ENCODE measurements at regions not wholly inside any gene's neighbourhood (a gene's known extent, or its start where the extent isn't known, plus 50 kb on each side); places are given as distances from the start of the nearest gene placed in this dataset.

DNA sequence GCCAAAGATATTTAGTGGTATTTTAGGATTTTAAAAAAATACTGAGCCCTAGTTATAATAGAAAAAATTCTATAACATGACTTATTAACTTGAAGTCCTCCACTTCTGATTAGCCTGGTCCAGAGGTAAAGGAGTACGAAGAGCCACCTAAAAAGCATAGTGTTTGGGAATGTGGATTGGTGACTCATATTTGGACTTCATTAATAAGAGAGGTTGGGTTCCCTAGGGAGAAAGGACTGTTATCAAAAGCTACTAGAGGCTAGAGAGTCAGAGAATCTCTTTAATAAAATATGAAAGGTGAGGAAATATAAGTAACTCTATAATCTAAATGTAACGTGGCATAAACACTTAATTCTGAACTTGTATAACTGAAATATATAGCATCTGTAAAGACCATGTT lies 180.7 kb upstream of the TARS1 start:
- no peak for DNase-seq

DNA sequence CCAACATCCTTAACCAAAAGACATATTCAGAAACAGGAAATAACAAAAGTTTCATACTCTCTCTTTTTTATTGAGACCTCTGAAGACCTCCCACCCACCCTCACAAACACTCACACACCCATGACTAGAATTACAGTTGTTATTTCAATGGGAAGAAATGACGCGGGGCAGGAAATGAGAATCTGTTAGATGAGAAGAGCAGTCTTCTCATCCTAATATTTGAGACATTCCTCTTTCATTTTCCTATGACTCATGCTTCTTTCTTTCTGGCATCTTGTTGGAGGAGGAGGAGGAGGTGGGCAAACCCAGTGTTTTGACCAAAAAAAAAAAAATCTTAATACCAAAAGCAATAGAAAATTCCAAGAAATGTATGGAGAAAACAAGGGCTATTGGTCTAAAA lies 179.5 kb upstream of the TARS1 start:
- DNase-seq, result no peak

DNA sequence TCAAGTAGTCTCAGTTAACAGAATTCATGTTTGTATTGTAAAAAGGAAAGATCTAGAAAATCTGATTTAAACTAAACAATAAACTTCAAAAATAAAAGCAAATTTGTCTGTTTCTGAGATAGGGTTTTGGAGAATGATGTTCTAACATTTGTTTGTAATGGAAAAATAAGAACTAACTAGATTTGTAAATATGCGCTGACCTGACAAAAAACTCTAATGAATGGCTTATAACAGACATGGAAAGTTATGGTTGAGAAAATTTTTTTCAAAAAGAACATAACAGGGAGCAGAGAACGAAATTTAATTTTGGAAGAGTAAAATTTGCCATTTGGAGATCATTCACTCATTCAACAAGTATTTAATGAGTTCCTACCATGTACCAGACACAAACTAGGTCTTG lies 179.0 kb upstream of the TARS1 start:
- no peak for DNase-seq

DNA sequence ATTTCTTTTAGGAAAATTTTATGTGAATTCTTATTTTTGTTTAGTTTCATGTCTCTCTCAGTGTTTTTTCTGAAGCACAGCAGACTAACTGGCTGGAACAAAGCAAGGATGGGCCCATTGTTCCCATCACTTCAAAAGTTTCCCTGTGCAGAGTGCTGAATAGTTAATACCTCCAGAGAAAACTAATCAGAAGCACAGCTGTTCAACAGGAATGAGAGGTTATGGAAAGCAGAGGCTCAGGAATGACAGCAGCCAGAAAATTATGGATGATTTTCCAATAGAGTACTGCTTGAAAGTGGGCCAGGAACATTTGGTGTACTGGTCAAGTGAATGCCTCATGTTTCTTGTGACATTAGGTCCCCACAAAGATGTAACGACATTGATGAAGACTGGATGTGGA lies 173.0 kb upstream of the TARS1 start:
- DNase-seq, result no peak

DNA sequence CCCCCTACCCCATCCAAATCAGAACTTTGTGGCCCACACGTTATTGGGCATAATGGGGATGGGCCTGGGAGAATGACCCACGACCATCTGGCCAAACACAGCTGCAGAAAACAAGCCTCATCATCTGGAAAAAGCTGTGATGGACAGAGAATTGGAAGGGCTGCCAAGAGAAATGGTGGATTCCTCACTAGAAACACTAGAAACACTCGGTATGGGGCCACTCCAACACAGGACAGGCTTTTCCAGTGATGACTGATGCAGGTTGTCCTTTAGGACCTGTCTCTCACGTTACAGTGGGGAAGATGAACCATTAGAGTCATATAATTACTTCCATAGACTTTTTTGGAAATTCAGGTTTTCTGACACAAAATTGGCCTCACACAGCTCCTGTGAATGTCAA lies 172.4 kb upstream of the TARS1 start:
- DNase-seq, result no peak

DNA sequence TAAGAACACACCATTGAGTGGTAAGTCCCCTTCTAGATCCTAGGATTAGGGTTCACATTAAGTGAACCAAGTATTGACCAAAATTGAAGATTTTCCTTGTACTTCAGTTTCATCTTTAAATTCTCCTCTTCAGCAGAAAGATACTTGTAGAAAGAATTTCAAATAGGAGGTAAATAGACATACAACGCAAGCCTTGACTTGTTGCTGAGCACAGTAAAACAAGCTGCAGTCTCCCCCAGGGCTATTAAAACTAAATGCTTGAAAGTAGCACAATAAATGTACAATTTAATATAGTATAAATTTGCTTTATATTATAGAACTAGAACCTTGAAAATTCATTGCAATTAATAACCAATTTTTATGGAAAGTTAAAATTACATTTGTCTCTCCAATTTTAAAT lies 170.1 kb upstream of the TARS1 start:
- no peak for DNase-seq

DNA sequence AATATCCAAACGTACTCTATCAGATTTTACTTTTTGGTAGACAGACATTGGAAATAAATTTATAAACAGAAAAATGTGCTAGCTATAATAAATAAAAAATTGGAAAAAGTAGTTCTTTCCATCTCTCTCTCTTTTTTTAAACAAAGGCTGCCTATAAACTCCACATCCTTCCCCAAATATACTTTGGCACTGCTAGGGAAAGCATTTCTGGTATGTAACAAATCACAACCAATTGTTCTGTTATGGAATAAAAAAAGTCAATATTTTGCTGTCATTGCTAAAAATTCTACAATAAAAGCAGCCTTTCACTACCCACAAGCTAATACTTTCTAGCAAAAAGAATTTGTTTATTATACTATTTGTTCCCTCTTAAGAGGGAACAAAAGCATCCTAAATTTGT lies 169.2 kb upstream of the TARS1 start:
- no peak for DNase-seq

DNA sequence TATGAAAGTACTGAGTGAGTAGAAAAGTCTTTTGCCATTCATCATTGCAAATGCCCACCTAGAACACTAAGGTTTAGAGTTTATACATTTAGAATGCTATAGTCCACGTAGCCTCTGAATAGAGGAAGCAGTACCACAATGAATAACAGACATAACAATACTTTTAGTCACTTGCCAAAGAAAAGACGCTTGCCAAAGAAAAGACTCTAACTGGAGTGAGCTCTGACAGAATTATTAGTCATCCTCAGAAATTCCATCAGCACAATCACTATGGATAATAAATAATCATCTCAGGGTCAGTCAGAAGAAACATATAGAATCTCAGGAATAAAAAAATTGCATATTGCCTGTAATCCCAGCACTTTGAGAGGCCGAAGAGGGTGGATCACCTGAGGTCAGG lies 168.5 kb upstream of the TARS1 start:
- DNase-seq, result no peak

DNA sequence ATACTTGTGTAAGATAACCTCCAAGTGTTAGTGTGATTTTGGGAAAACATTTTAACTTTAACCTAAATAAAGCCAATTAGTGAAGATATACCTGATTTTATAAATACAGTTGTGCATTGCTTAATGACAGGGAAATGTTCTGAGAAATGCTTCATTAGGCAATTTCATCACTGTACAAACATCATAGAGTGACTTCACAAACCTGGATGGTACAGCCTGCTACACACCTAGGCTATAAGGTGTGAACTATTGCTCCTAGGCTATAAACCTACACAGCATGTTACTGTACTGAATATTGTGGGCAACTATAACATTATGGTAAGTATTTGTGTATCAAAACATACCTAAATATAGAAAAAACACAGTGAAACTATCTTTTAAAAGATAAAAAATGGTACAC lies 166.8 kb upstream of the TARS1 start:
- no peak for DNase-seq

DNA sequence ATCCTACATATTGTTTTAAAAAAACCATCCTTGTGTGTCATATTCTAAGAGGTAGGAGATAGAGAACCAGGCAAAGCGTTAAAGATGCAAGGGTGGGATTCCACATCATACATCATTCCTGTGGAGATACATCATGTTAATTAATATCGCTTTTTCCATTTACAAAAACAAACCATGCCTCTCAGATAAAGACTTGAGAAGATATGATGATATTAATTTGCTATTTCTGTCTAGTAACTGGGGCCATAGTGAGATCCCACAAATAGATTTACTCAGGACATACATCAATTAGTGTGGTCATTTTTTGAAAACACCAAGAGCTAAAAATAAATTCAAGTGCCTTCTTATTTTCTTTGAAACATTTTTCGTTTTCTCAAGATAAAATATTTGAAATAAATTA lies 165.4 kb upstream of the TARS1 start:
- DNase-seq, result no peak

DNA sequence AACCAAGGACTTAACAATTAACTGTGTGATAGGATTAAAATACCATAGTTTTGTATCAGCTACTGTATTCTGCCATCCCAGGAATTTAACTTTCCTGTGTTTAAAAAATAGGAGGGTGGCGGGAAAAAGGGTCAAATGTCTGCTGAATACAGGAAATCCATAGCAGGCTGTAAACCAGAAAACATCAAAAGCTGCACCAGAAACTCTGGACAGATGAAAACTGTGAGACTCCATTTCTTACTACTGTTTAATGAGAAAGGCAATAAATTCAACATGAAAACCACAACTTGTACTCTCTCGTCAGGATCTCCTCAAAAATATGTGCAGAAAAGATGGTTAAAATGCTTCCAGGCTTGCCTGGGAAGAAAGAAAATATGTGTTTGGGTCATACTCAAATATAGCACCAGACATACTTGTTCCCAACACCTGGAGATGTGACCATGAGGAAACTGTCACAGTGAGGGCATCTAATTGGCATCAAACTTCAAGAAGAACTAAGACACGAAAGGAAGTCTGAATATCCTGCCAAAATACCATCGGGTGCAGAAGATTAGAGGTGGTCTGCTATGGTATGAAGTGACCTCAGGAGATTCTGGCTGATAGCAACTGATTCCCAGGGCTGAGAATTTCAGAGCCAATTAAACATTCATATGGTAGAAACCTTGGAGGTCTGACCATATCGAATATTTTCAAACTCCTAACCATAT lies 164.7 kb upstream of the TARS1 start:
- no peak for DNase-seq

DNA sequence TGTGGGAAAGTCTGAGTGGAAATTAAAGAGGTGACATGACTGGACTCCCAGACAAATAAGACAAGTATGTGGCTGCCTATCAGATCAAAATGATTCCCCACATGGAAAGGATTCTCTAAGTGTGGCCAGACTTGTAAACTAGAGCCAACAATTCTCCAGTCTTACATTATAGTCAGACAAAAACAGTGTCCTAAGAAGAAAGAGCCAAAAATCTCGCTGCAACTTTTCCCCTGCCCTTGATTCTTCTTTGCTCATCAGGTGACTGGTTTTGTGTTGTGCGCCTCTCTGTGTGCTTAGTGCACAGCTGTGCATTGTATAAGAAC lies 164.2 kb upstream of the TARS1 start:
- DNase-seq, result no peak

DNA sequence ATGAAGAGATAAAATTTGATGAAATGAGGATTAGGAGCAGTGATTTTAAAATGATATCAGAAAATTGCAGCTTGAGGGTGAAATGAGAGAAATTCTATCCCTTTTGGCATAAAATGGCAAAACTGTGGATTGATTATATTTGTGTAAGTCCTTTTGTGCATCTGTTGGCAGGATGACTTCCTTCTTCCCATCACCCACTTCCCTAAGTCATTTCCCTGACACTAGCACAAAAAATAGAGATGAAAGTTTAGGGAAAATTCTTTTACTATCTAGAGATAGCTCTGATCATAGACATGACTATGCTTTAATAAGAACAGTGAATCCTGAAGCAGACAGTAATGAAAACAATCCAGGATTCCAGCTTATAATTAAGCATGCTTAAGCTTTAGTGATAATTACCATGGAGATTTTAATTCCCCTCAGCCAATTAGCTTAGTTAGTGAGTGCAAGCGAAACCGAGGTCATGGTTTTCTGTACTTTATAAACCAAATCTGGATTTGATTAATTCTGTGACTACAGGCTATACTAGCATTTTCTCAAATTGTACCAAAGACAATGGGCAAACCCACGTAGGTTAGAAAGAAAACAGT lies 163.6 kb upstream of the TARS1 start:
- DNase-seq, result no peak

DNA sequence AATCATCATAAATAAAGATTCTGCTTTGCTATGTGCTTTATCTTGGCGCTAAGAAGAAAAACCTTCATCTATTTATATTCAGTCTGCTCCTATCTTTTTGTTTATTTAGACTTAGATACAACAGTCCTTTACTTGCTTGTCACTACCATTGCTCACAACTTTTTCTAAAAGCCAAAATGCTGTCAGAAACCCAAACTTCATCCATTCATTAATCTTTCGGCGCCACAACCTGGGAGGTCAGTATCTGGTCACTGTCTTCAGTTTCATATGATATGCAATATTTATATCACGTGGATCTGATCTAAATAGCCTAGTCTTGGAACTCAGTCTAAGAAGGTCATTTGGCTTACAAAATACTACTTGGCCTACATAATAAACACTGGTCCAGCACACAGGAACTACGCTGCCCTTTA lies 159.3 kb upstream of the TARS1 start:
- no peak for DNase-seq

DNA sequence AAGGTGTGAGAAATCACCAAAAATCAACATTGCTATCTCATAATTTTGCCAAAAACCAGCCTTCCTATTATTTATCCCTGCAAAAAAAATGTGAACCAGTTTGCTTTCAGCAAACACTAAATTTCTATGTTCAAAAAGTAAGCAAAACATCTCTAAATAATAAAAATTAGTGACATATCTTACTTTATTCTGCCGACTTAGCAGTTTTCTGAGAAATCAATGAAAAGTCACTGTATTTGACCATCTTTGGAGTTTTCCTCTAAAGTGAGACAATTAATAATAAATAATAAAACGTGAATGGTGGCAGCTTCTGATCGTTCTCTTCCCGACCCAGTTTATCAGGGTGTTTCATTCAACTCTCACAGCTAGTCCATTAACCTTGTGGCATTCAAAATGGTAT lies 158.6 kb upstream of the TARS1 start:
- DNase-seq, result no peak

DNA sequence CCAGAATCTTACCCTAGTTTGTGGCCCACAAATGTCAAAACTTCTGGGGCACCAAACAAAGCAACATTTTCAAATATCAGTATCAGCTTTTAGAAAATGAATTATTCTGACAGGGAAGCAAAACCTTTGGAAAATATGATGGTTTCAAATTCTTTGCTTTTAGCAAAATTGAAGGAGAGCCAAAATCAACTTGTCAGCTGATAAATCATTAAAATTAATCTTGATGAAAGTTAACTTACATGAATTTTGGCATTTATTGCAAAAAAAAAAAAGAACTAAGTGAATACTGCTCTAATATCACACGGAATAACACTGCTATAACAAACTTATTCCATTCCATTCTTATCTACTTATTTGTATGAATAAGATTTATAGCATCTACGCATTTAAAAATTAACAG lies 158.1 kb upstream of the TARS1 start:
- DNase-seq, result no peak

DNA sequence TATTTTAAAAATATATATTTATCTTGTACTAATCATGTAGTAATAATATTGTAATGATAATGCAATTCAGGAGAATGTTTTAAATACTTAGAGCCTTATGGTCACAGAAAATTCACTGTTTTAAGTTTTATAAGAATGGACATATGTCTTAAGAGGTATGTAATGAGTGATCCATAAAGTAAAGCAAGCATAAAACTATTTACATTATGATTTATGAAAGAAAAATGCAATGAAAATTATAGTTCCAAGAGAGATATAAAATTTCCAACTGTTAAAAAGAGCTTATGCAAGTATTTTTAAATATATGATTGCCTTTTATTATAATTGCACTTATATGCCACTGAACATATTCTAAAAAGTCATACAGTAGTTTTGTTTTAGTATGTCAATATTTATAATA lies 157.5 kb upstream of the TARS1 start:
- no peak for DNase-seq

DNA sequence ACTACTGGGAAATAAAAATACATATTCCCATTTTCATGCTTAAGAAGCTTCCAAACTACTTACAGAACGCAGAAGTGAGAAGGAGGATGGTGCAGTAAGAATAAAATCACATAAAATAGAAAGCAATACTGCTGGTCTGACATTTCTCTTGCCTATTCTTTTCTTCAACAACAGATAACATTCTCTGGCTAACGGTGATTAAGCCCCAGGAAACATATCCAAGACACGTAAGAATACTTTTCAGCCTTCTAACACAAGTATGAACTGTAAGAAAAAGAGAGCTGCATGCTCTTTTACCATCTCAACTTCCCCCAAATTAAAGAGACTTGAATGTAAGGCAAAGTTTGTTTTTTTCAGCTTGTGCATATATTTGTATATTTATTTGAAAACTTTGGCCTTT lies 156.1 kb upstream of the TARS1 start:
- no peak for DNase-seq

DNA sequence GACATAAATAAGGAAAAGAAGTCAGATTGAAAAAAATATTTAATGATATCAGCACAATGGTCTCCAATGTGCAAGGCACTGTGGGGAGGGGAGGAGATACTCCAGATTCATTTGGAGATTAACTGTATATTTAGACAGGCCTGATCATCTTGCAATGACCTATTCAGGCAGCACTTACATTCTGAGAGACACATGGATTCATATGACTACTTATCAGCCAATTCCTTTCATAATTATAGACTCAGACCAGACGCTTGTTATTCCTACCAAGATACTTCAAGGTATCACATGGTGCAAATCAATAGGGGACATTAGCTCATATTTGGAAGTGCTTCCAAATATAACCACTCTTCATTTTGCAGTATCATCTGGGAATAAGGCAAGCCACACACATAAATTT lies 153.5 kb upstream of the TARS1 start:
- DNase-seq, result no peak

DNA sequence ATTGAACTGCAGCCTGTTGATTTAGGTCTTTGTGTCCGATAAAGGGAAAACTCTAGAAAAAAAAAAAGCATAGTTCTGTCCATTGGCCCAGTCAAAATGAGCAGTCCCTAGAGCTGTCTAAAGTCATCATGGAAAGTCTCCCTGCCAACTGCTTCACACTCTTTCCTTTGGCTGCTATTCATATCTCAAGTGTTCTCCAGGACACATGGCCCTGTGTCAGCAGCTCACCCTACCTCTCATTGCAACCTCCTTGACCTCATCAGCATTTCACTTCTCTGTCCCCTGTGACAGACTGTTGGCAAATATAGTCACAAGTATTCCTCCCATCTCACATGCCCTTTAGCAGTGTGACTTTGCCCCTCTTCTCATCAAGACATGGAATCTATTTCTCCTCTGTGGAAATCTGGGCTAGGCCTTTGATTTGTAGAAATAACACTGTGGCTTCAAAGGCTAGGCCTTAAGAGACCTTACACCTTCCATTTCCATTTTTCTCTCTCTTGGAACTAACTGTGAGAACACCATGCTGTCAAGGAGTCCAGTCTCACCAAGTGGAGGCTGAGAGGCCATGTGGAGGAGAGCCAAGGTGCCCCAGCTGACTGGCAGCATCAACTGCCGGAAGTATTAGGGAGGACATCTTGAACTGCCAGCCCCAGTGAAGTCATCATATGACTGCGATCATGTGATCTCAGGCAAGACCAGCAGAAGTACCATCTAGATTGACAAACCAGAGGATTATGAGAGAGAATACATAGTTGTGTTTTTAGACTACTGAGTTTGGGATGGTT lies 149.4 kb upstream of the TARS1 start:
- no peak for DNase-seq

DNA sequence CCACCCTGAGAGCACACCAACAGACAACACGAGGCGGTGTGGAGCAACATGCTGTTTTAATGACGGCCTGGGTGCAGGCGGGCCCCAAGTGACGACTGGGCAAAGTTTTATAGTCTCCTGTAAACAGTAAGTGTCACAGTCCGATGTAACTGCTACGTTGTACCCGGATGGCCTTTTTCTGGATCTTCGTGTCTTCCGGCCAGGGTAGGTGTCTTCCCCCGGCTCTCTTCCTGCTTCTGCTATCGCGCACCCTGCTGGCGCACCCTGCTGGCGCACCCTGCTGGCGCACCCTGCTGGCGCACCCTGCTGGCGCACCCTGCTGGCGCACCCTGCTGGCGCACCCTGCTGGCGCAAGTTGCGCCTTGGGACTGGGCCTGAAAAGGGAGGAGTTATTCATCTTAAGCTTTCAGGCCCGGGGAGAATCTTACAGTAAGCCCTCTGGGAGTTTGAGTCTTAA lies 143.0 kb upstream of the TARS1 start:
- no peak for DNase-seq

DNA sequence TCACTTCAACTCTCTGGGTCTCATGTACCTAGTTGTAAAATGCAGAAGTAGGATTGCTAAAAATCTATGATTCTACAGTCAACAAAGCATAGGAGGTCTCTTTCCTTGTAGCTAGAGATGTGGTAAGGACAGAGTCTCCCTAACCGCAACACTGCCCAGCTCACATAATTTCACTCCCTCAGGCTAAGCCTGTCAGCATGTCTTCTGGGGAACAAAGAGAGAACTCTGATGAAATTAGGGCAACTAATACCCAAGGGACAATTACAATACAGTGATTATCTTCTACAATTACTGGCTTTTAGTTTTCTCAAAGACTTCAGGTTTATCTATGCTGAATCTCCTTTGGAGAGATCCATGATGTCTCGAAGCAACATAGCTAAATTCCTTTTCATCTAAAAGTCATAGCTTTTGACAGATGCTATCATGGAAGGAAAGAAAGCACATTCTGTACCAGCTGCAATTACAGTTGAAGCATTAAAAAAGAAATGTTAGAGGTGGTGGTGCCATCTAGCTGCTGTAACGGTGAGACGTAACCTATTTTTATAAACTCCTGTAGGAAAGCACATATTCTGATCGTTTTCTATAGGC lies 141.1 kb upstream of the TARS1 start:
- peak; percentile 4 for DNase-seq

DNA sequence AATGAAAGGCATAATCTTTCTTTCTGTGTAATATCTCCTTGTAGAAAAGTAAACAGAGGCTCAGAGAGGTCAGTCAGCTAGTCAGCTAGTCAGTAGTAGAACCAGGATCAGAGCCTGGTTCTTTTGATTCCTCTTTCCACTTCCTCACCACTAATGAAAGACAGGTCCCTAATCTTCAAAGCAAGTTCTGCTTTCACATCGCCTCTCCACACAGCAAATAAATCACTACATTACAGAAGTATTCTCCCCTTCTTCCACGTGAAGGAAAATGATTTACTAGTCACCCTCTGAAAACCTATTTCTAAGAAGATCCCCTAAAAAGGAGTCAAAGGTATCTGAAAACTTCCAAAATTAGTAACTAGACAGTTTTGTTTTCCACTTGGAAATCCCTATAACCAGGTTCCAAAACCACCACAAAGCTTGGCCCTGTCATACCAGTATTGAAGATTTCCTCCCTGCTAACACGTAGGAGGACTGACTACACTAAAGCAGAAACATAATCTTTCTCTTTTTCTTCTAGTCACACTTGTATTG lies 140.5 kb upstream of the TARS1 start:
- DNase-seq, result peak; percentile 3

DNA sequence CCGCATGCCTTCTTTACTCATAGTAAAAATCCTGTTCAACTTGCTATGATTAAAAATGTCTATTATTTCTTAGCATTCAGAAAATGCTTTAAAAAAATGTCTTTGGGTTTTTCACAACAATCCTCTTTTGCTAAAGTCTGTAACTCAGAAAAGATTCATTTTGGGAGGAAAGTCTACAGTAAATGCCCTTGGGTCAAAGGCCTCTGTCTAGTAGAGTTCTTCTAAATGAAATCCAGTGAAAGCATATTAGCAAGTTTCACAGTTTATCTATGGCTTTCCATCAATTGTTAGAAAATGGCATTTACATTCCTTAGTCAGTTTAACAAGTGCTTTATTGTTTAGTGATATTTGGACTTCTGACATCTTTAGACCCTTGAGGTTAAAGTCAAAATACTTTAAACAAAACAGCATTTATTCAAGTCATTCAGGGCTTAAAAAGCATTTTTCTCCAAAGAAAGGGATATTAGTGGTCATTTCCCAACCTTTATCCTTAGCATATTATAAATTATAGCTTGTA lies 137.1 kb upstream of the TARS1 start:
- no peak for DNase-seq

Measured in CD4-positive, alpha-beta T cell treated with Interleukin-4 for 4 hours (primary cell).